Tibial nerve (tissue), 4 donors: ENCODE measurements at regions not wholly inside any gene's neighbourhood (a gene's known extent, or its start where the extent isn't known, plus 50 kb on each side); places are given as distances from the start of the nearest gene placed in this dataset.

Source experiments
- CTCF ChIP-seq, 5 experiments: fragments of 200-600 bp in 3 of 5; fragments of 450-650 bp in 2 of 5; sonication (generic) in 3 of 5; IDR thresholded peaks; one replicate each; pipeline ENCODE4 v1.5.1; 2016 to 2019; ENCODE audit warnings: antibody characterized with exemption in 5 of 5, mild to moderate bottlenecking in 3 of 5, moderate library complexity in 2 of 5
- EP300 ChIP-seq, 2 donors: sonication (generic); formaldehyde crosslinking; IDR thresholded peaks; one replicate each; pipeline ENCODE4 v1.6.1; 2017; ENCODE audit warnings: antibody characterized with exemption in 2 of 2, mild to moderate bottlenecking in 1 of 2
- POLR2A ChIP-seq, 2 donors: fragments of 450-650 bp; IDR thresholded peaks; one replicate each; pipeline ENCODE4 v1.6.1; 2017; ENCODE audit warnings: antibody characterized with exemption in 2 of 2, mild to moderate bottlenecking in 2 of 2, moderate library complexity in 2 of 2

GRCh38 chr18:77906103-77906892, 656.6 kb downstream of the GALR1 start:
- no peak for TF ChIP-seq CTCF (IDR thresholded peaks at IDR 0.05)
- no peak for TF ChIP-seq POLR2A (IDR thresholded peaks at IDR 0.05)
- no peak for TF ChIP-seq EP300 (IDR thresholded peaks at IDR 0.05)
